ENCODE measurements at regions not wholly inside any gene's neighbourhood (a gene's known extent, or its start where the extent isn't known, plus 50 kb on each side); places are given as distances from the start of the nearest gene placed in this dataset.

- Mint-ChIP-seq H3K27me3 (peaks cover 4% of the 10 kb centered on the region), H3K9me3 (no peaks in the 10 kb centered on the region), H3K4me3 (no peak overlapping the region), H3K36me3 (no peaks in the 10 kb centered on the region), H3K27ac (no peak overlapping the region), H3K4me1 (ENCODE audit: low read depth) (peaks cover 3% of the 10 kb centered on the region)
- no peak for DNase-seq
- CTCF ChIA-PET = no interaction called here
- POLR2A ChIA-PET = no interaction called here
- intact Hi-C loops (cut with micrococcal nuclease) = no loop called here
Measured at GRCh38 chr7:116150588-116150987, 59.8 kb upstream of the TES start.

DNA sequence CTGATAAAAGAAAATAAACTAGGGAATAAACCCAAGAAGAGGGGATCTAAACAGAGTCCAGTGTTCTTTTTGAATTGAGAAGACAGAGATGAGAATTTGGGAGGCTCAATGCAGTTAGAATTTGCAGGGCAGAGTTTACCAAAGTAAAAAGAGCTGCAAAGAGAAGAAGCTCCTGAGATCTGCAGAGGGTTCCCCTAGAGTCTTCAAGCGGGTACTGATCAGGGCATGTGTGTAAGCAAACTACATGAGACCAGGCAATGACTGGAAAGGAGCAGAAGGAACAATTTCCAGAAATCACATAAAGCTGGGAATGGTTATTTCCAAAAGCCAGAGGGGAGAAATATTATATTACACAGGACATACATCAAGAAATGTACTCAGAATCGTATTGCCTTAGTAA, 58.1 kb upstream of the TES start:
- no peak overlapping the region for H3K27ac Mint-ChIP-seq
- H3K27me3 Mint-ChIP-seq = peaks cover 4% of the 10 kb centered on the region
- no peaks in the 10 kb centered on the region for H3K36me3 Mint-ChIP-seq
- ChIA-PET CTCF (interaction anchor here (1.1 kb wide), 1 partner anchor 11 kb away, joined by 3 read pairs; no protein-coding TSS in a partner anchor), POLR2A (no interaction called here)
- H3K9me3 Mint-ChIP-seq = no peaks in the 10 kb centered on the region
- no peaks in the 10 kb centered on the region for H3K4me1 Mint-ChIP-seq (ENCODE audit: low read depth)
- H3K4me3 Mint-ChIP-seq = no peak overlapping the region
- DNase-seq = no peak
- intact Hi-C loops (cut with micrococcal nuclease) = no loop called here

GRCh38 chr7:116153050-116153449, 57.3 kb upstream of the TES start:
- Mint-ChIP-seq H3K36me3 (no peaks in the 10 kb centered on the region), H3K27ac (no peak overlapping the region), H3K27me3 (peaks cover 9% of the 10 kb centered on the region), H3K4me1 (ENCODE audit: low read depth) (no peaks in the 10 kb centered on the region), H3K4me3 (no peak overlapping the region), H3K9me3 (no peaks in the 10 kb centered on the region)
- POLR2A ChIA-PET = no interaction called here
- DNase-seq = no peak
- CTCF ChIA-PET = interaction anchor here (0.6 to 1.1 kb wide), 2 partner anchors 10 to 28 kb away, joined by 3 to 10 read pairs; no protein-coding TSS in a partner anchor
- intact Hi-C loops (cut with micrococcal nuclease) = no loop called here

- Mint-ChIP-seq H3K27ac (no peak overlapping the region), H3K4me3 (no peak overlapping the region), H3K9me3 (no peaks in the 10 kb centered on the region), H3K36me3 (no peaks in the 10 kb centered on the region), H3K4me1 (ENCODE audit: low read depth) (no peaks in the 10 kb centered on the region), H3K27me3 (peaks cover 20% of the 10 kb centered on the region)
- DNase-seq = no peak
- intact Hi-C loops (cut with micrococcal nuclease) = no loop called here
- ChIA-PET CTCF (interaction anchor here (1.0 kb wide), 2 partner anchors 11 to 21 kb away, joined by 3 to 4 read pairs; no protein-coding TSS in a partner anchor), POLR2A (no interaction called here)
Measured at GRCh38 chr7:116159711-116160110, 50.6 kb upstream of the TES start.

Measured in activated CD4-positive, alpha-beta memory T cell treated with anti-CD3 and anti-CD28 coated beads for 36 hours (primary cell).